Transverse colon (tissue), 4 donors: ENCODE measurements at regions not wholly inside any gene's neighbourhood (a gene's known extent, or its start where the extent isn't known, plus 50 kb on each side); places are given as distances from the start of the nearest gene placed in this dataset.

Source experiments
- DNase-seq: peaks from one replicate; pipeline ENCODE4 v3.0.0-alpha.2; 2019
- H3K27ac ChIP-seq, 4 donors: fragments of 200-600 bp; sonication (generic); 2 replicates each; pipeline ENCODE4 v1.5.1; 2016 to 2018; ENCODE audit warnings: inconsistent platforms in 4 of 4
- H3K27me3 ChIP-seq: fragments of 200-600 bp; sonication (generic); 2 replicates; pipeline ENCODE4 v1.5.1; 2017; ENCODE audit warnings: inconsistent platforms
- H3K36me3 ChIP-seq, 4 donors: fragments of 200-600 bp; sonication (generic); 2 replicates each; pipeline ENCODE4 v1.5.1; 2017 to 2019; ENCODE audit warnings: inconsistent platforms in 4 of 4
- H3K4me1 ChIP-seq, 4 donors: fragments of 200-600 bp; sonication (generic); 2 replicates each; pipeline ENCODE4 v1.5.1; 2017 to 2020; ENCODE audit warnings: inconsistent platforms in 4 of 4
- H3K4me3 ChIP-seq, 4 donors: fragments of 200-600 bp; sonication (generic); 1 replicate in 1 of 4; 2 replicates in 3 of 4; pipeline versions ENCODE4 v1.5.1 to v1.6.1; 2017 to 2019; ENCODE audit warnings: inconsistent platforms in 4 of 4
- H3K9me3 ChIP-seq, 2 donors: fragments of 200-600 bp; sonication (generic); 2 replicates each; pipeline ENCODE4 v1.5.1; 2017 to 2019; ENCODE audit warnings: inconsistent platforms in 2 of 2
- EP300 ChIP-seq: sonication (generic); formaldehyde crosslinking; IDR thresholded peaks from one replicate; pipeline ENCODE4 v1.6.1; 2017; ENCODE audit warnings: antibody characterized with exemption, low read depth
- POLR2A ChIP-seq: fragments of 450-650 bp; IDR thresholded peaks from one replicate; pipeline ENCODE4 v1.6.1; 2016; ENCODE audit warnings: antibody characterized with exemption, mild to moderate bottlenecking, moderate library complexity
- POLR2AphosphoS5 ChIP-seq, 3 donors: sonication (generic); formaldehyde crosslinking; IDR thresholded peaks; one replicate each; pipeline ENCODE4 v1.6.1; 2016; ENCODE audit warnings: antibody characterized with exemption in 3 of 3
- WGBS, 2 donors: methylation state at CpG; one replicate each; pipeline ENCODE4 v1.1.5; 2018; ENCODE audit warnings: low coverage in 1 of 2; 5-methylcytosine and 5-hydroxymethylcytosine counted together
- in situ Hi-C, 4 donors: fragments of 200-750 bp; cut with MboI; loops; one replicate each; pipeline versions ENCODE4 v1.15.0 to v1.15.1; 2017; ENCODE audit warnings: low sequenced_read_pairs in 3 of 4, low pct_ligation_motif_present in 1 of 4, low pct_unique_long_range_greater_than_20kb in 1 of 4
- intact Hi-C: fragments of 100-400 bp; cut with DNase I; formaldehyde crosslinking; loops from one replicate; pipeline ENCODE4 v1.15.1; 2023; ENCODE audit warnings: low total_unique reads
- TF ChIP-seq, protein P1 (sequence below), 5 experiments: fragments of 200-600 bp in 3 of 5; fragments of 450-650 bp in 2 of 5; sonication (generic) in 3 of 5; IDR thresholded peaks; 1 replicate in 2 of 5; 2 replicates in 3 of 5; pipeline ENCODE4 v1.5.1; 2016 to 2017; ENCODE audit warnings: antibody characterized with exemption in 5 of 5, inconsistent platforms in 3 of 5, mild to moderate bottlenecking in 2 of 5, moderate library complexity in 1 of 5

DNA sequence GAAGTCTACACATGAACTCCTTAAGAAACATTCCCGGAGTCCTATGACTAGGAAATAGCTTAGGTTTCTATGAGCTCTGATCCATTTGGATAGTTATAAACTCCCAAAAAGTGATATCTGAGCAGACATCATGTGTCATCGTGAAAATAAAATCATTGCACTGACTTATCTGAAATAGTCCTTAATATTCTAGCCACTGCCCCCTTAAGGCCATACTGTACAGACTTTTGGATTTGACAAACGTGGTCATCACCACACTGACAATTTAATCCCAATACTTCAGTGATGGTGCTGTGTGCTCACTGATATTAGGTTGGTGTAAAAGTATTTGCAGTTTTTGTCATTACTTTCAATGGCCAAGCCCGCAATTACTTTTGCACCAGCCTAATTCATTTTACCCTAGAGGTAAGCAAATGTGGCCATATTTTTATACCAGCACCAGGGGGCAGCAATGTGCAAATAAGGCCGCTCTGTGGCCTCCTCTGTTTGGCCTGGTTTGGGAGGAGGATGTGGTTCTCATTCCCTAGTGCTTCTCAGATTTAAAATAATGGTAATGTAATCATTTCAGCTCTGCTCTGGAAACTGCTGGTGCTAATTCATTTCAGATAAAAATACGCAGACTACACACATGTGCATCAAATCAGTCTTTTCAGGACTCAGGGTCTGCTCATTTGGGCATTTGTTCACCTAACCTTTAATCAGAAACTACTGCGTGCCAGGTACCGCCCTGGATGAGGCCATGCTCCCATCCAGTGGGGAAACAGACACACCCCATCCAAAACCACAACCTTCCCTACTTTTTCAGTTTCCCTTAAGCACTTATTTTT, 196.4 kb upstream of the C1QTNF7 start:
- H3K9me3 ChIP-seq: no peaks in the 10 kb centered on the region
- no peaks in the 10 kb centered on the region for H3K36me3 ChIP-seq
- WGBS, 2 donors: 46 to 57% methylated on average over 5 to 8 of the region's 8 CpGs
- intact Hi-C loops: loop anchor here (5.0 kb wide), 1 partner anchor 456 kb away; no protein-coding TSS in a partner anchor
- in situ Hi-C loops: loop anchor here in 3 of 4 donors (10.0 to 25.0 kb wide), 3 partner anchors 163 to 406 kb away; no protein-coding TSS in a partner anchor
- peaks cover 4 to 21% (median 7%) of the 10 kb centered on the region in 4 donors for H3K4me1 ChIP-seq
- no peak overlapping the region for H3K4me3 ChIP-seq
- DNase-seq: peak; percentile 80
- no peaks in the 10 kb centered on the region for H3K27me3 ChIP-seq
- peak overlapping the region in 1 of 4 donors; percentile 28 for H3K27ac ChIP-seq
- TF ChIP-seq, protein P1, sequence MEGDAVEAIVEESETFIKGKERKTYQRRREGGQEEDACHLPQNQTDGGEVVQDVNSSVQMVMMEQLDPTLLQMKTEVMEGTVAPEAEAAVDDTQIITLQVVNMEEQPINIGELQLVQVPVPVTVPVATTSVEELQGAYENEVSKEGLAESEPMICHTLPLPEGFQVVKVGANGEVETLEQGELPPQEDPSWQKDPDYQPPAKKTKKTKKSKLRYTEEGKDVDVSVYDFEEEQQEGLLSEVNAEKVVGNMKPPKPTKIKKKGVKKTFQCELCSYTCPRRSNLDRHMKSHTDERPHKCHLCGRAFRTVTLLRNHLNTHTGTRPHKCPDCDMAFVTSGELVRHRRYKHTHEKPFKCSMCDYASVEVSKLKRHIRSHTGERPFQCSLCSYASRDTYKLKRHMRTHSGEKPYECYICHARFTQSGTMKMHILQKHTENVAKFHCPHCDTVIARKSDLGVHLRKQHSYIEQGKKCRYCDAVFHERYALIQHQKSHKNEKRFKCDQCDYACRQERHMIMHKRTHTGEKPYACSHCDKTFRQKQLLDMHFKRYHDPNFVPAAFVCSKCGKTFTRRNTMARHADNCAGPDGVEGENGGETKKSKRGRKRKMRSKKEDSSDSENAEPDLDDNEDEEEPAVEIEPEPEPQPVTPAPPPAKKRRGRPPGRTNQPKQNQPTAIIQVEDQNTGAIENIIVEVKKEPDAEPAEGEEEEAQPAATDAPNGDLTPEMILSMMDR (IDR thresholded peaks at IDR 0.05): peak; percentile 61 to 71 (median 66)
- TF ChIP-seq EP300: no peak

DNA sequence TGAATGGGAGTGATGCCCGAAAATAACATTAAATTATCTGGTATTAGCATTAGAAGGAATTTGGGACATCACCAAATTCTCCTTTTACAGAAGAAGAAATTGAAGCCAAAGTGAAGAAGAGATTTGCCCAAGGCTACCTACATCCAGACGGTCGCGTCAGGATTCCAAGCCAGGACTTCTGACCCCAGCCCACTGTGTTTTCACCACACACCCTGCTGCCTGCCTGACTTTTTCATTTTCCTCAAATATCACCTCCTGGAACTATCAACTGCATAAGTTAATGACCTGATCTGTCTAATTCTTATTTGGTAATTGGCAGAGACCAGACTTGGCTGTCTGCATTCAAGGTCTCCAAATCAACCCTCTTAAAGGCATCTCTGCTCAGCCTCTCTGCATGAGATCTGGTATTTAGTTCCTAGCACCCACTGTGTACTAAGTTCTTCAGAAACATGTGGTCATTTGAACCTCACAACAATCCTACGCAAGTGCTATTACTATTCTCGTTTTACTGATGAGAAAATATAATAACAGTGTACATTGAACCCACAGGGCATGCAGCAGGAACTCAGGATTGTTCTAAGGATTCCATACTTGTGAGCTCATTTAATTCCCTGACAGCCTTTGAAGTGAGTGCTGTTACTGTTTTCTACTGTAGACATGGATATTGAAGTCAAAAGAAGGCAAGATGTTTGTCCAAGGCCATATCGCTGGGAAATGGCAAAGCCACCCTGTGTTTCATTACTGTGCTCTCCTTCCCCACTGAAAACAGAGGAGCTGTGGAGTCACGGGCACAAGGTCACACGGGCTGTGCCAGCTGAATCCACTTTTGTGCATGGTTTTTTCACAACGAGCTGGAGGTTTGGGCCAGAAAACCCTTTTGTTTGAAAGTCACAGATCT, 195.2 kb upstream of the C1QTNF7 start:
- Histone ChIP-seq H3K27ac (peak overlapping the region; percentile 37 to 63 (median 45)), H3K36me3 (no peaks in the 10 kb centered on the region), H3K9me3 (no peaks in the 10 kb centered on the region), H3K27me3 (no peaks in the 10 kb centered on the region), H3K4me1 (peaks cover 4 to 21% (median 7%) of the 10 kb centered on the region in 4 donors), H3K4me3 (no peak overlapping the region)
- TF ChIP-seq, protein P1 (IDR thresholded peaks at IDR 0.05): no peak
- TF ChIP-seq POLR2A (no peak), EP300 (no peak), POLR2AphosphoS5 (IDR thresholded peaks at IDR 0.05) (no peak)
- in situ Hi-C loops (loop anchor here in 3 of 4 donors (10.0 to 25.0 kb wide), 3 partner anchors 162 to 405 kb away; no protein-coding TSS in a partner anchor), intact Hi-C loops (loop anchor here (5.0 kb wide), 1 partner anchor 455 kb away; no protein-coding TSS in a partner anchor)
- 61 to 66% methylated on average over 5 to 10 of the region's 10 CpGs for WGBS, 2 donors
- DNase-seq: no peak

DNA sequence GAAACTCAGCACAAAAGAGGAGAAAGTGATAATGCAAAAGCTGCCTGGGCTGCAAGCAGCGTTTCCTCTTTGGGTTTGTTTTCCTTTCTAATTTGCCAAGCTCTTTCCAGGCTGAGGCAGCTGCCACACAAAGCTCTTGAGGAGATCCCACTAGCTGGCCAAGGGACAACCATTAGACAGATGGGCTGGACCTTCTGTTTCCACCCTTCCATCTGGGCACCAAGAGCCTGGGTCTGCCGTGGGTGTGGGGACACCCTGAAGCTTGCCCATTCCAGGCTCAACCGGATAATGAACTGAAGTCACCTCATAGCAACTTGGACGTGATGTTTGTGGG, 194.6 kb upstream of the C1QTNF7 start:
- no peaks in the 10 kb centered on the region for H3K36me3 ChIP-seq
- H3K27ac ChIP-seq: peak overlapping the region; percentile 37 to 63 (median 45)
- 50 to 60% methylated on average over 2 to 4 of the region's 4 CpGs for WGBS, 2 donors
- DNase-seq: no peak
- no peak overlapping the region for H3K4me3 ChIP-seq
- TF ChIP-seq, protein P1 (IDR thresholded peaks at IDR 0.05): no peak
- no peak for TF ChIP-seq POLR2AphosphoS5 (IDR thresholded peaks at IDR 0.05)
- no peak for TF ChIP-seq EP300
- TF ChIP-seq POLR2A: no peak
- intact Hi-C loops: loop anchor here (5.0 kb wide), 1 partner anchor 454 kb away; no protein-coding TSS in a partner anchor
- H3K27me3 ChIP-seq: no peaks in the 10 kb centered on the region
- in situ Hi-C loops: loop anchor here in 3 of 4 donors (10.0 to 25.0 kb wide), 3 partner anchors 162 to 404 kb away; no protein-coding TSS in a partner anchor
- no peaks in the 10 kb centered on the region for H3K9me3 ChIP-seq
- peaks cover 4 to 21% (median 7%) of the 10 kb centered on the region in 4 donors for H3K4me1 ChIP-seq
